Epithelial cell of prostate (primary cell): ENCODE measurements at regions not wholly inside any gene's neighbourhood (a gene's known extent, or its start where the extent isn't known, plus 50 kb on each side); places are given as distances from the start of the nearest gene placed in this dataset.

ENCODE experiments used
- DNase-seq: peaks from one replicate; pipeline ENCODE4 v3.0.0-alpha.2; 2011; ENCODE audit warnings: low read depth, low spot score
- H3K27ac ChIP-seq: fragments of 450-650 bp; 2 replicates; pipeline ENCODE4 v1.5.1; 2017; ENCODE audit warnings: mild to moderate bottlenecking

GRCh38 chr7:66864294-66864693 lies 56.7 kb upstream of the TMEM248 start:
- DNase-seq: no peak
- H3K27ac ChIP-seq: no peak overlapping the region

- no peak overlapping the region for H3K27ac ChIP-seq
- DNase-seq: no peak
These were observed 55.6 kb upstream of the TMEM248 start for GRCh38 chr7:66865290-66865864.

GRCh38 chr7:66867198-66867790 lies 53.7 kb upstream of the TMEM248 start:
- H3K27ac ChIP-seq: peak overlapping the region; percentile 21
- DNase-seq: peak; percentile 41

- H3K27ac ChIP-seq: no peak overlapping the region
- no peak for DNase-seq
These were observed 51.2 kb upstream of the TMEM248 start for GRCh38 chr7:66869660-66870450.

GRCh38 chr7:66871076-66871475 lies 49.9 kb upstream of the TMEM248 start:
- no peak for DNase-seq
- H3K27ac ChIP-seq: no peak overlapping the region
